IMR-90 (cell line): ENCODE measurements at regions not wholly inside any gene's neighbourhood (a gene's known extent, or its start where the extent isn't known, plus 50 kb on each side); places are given as distances from the start of the nearest gene placed in this dataset.

ENCODE experiments used
- ATAC-seq: fragments of 200-7000 bp; cut with Tn5 transposase; 2 replicates; pipeline ENCODE4 v1.9.1; 2020; ENCODE audit warnings: low read depth, mild to moderate bottlenecking, moderate library complexity
- BruUV-seq: library from RNA; stranded (reverse); fragments of 400-500 nt; replicated peaks from 2 replicates; lab custom pipeline; 2021; lab: Mats Ljungman, UMichigan
- CTCF ChIA-PET: fragments of 300-600 bp; formaldehyde crosslinking; extraction: SDS; loops from one replicate; lab custom pipeline; 2021; ENCODE audit warnings: antibody characterized with exemption; lab: Yijun Ruan, JAX
- POLR2A ChIA-PET: fragments of 300-600 bp; sonication (Branson Sonifier 250); formaldehyde crosslinking; loops from one replicate; lab custom pipeline; 2022; ENCODE audit warnings: antibody characterized with exemption; ENCODE audit not compliant: unreplicated experiment; lab: Charles Lee
- DNase-seq: peaks from one replicate; pipeline ENCODE4 v3.0.0; 2013
- H2AFZ ChIP-seq: replicated peaks from 2 replicates; pipeline ENCODE3; 2013; ENCODE audit warnings: low read length, mild to moderate bottlenecking; ENCODE audit not compliant: poor library complexity
- H2AK5ac ChIP-seq: 2 replicates; pipeline ENCODE4 v1.6.1; 2013; ENCODE audit warnings: low read depth, low read length, inconsistent platforms
- H2AK9ac ChIP-seq: replicated peaks from 2 replicates; pipeline ENCODE3; 2013; ENCODE audit warnings: mild to moderate bottlenecking, low read depth, low read length, moderate library complexity; ENCODE audit not compliant: poor library complexity
- H2BK120ac ChIP-seq: 2 replicates; pipeline ENCODE4 v1.6.1; 2013; ENCODE audit warnings: low read depth, low read length, inconsistent platforms
- H2BK15ac ChIP-seq: 3 replicates; pipeline ENCODE4 v1.6.1; 2013; ENCODE audit warnings: low read depth, low read length, inconsistent platforms
- H2BK20ac ChIP-seq: 2 replicates; pipeline ENCODE4 v1.6.1; 2013; ENCODE audit warnings: low read depth, mild to moderate bottlenecking, inconsistent platforms, low read length, moderate library complexity
- H2BK5ac ChIP-seq: 2 replicates; pipeline ENCODE4 v1.6.1; 2013; ENCODE audit warnings: mild to moderate bottlenecking, low read depth, low read length, inconsistent platforms; ENCODE audit not compliant: poor library complexity, severe bottlenecking
- H3K14ac ChIP-seq: replicated peaks from 2 replicates; pipeline ENCODE4 v1.6.1; 2013; ENCODE audit warnings: low read depth, low read length, inconsistent platforms
- H3K18ac ChIP-seq: 2 replicates; pipeline ENCODE4 v1.6.1; 2013; ENCODE audit warnings: low read depth, low read length, control low read depth
- H3K23ac ChIP-seq: 2 replicates; pipeline ENCODE4 v1.6.1; 2013; ENCODE audit warnings: low read depth, low read length, inconsistent platforms
- H3K27ac ChIP-seq: 2 replicates; pipeline ENCODE4 v1.5.1; 2013; ENCODE audit warnings: mild to moderate bottlenecking, control low read depth, low read length; ENCODE audit not compliant: insufficient read depth
- H3K27me3 ChIP-seq: 2 replicates; pipeline ENCODE4 v1.6.1; 2013; ENCODE audit warnings: low read length; ENCODE audit not compliant: control insufficient read depth, insufficient read depth
- H3K36me3 ChIP-seq: 2 replicates; pipeline ENCODE4 v1.6.1; 2013; ENCODE audit warnings: low read length, mixed read lengths; ENCODE audit not compliant: control insufficient read depth, insufficient read depth
- H3K4ac ChIP-seq: 2 replicates; pipeline ENCODE4 v1.6.1; 2013; ENCODE audit warnings: low read depth, low read length, inconsistent platforms
- H3K4me1 ChIP-seq: 2 replicates; pipeline ENCODE4 v1.6.1; 2013; ENCODE audit warnings: low read length, mixed read lengths; ENCODE audit not compliant: control insufficient read depth, insufficient read depth
- H3K4me2 ChIP-seq: 2 replicates; pipeline ENCODE4 v1.6.1; 2013; ENCODE audit warnings: low read depth, mild to moderate bottlenecking, control low read depth, low read length, moderate library complexity
- H3K4me3 ChIP-seq: 2 replicates; pipeline ENCODE4 v1.5.1; 2013; ENCODE audit warnings: low read depth, mild to moderate bottlenecking, control low read depth, low read length, moderate library complexity; ENCODE audit not compliant: insufficient read depth
- H3K56ac ChIP-seq: 2 replicates; pipeline ENCODE4 v1.6.1; 2013; ENCODE audit warnings: low read length, inconsistent platforms; ENCODE audit not compliant: insufficient read depth; ENCODE audit errors: extremely low read depth
- H3K79me1 ChIP-seq, 2 experiments: 2 replicates each; pipeline ENCODE4 v1.6.1; 2013; ENCODE audit warnings: low read length in 2 of 2, inconsistent platforms in 1 of 2, low read depth in 1 of 2
- H3K9ac ChIP-seq: 2 replicates; pipeline ENCODE4 v1.6.1; 2013; ENCODE audit warnings: low read depth, low read length, control low read depth
- H3K9me1 ChIP-seq: 2 replicates; pipeline ENCODE4 v1.6.1; 2013; ENCODE audit warnings: low read length, inconsistent platforms; ENCODE audit not compliant: insufficient read depth
- H3K9me3 ChIP-seq: 2 replicates; pipeline ENCODE4 v1.6.1; 2013; ENCODE audit warnings: low read length; ENCODE audit not compliant: control insufficient read depth, insufficient read depth
- H4K20me1 ChIP-seq: 2 replicates; pipeline ENCODE4 v1.6.1; 2013; ENCODE audit warnings: low read length, inconsistent platforms; ENCODE audit not compliant: insufficient read depth
- H4K5ac ChIP-seq: 2 replicates; pipeline ENCODE4 v1.6.1; 2013; ENCODE audit warnings: mild to moderate bottlenecking, low read depth, low read length, control low read depth
- H4K8ac ChIP-seq, 2 experiments: 2 replicates each; pipeline ENCODE4 v1.6.1; 2013; ENCODE audit warnings: low read depth in 2 of 2, low read length in 2 of 2, control low read depth in 1 of 2, inconsistent platforms in 1 of 2
- H4K91ac ChIP-seq: 2 replicates; pipeline ENCODE4 v1.6.1; 2013; ENCODE audit warnings: low read depth, low read length, inconsistent platforms; ENCODE audit not compliant: insufficient read depth
- CHD1 ChIP-seq: IDR thresholded peaks from 2 replicates; pipeline ENCODE4 v1.6.1; 2012; ENCODE audit warnings: low read depth, low read length, improper control_type of control experiment
- POLR2A ChIP-seq: IDR thresholded peaks from 2 replicates; pipeline ENCODE4 v1.6.1; 2012; ENCODE audit warnings: mild to moderate bottlenecking, low read depth, low read length
- WGBS, 2 experiments: methylation state at CpG; one replicate each; pipeline versions ENCODE4 v1.1.5 to v1.1.7; 2013; ENCODE audit warnings: missing lambda C conversion rate in 2 of 2; ENCODE audit not compliant: insufficient read length in 1 of 2; ENCODE audit errors: extremely low coverage in 2 of 2; 5-methylcytosine and 5-hydroxymethylcytosine counted together
- dilution Hi-C: fragments of 300-500 bp; cut with HindIII; formaldehyde crosslinking; loops from one replicate; pipeline ENCODE4 v1.14.3; 2018; ENCODE audit warnings: low sequenced_read_pairs; ENCODE audit not compliant: unreplicated experiment
- in situ Hi-C: fragments of 300-500 bp; cut with MboI; formaldehyde crosslinking; loops from 3 replicates; pipeline ENCODE4 v1.14.3; 2019; ENCODE audit warnings: low sequenced_read_pairs, inconsistent platforms, mixed read lengths
- intact Hi-C: fragments of 100-400 bp; cut with micrococcal nuclease; formaldehyde crosslinking; loops from 2 replicates; pipeline ENCODE4 v1.10.0; 2022
- TF ChIP-seq, protein P1 (sequence below): conservative IDR thresholded peaks from 2 replicates; pipeline ENCODE4 v1.5.1; 2012; ENCODE audit warnings: mild to moderate bottlenecking, low read depth, low read length, improper control_type of control experiment

DNA sequence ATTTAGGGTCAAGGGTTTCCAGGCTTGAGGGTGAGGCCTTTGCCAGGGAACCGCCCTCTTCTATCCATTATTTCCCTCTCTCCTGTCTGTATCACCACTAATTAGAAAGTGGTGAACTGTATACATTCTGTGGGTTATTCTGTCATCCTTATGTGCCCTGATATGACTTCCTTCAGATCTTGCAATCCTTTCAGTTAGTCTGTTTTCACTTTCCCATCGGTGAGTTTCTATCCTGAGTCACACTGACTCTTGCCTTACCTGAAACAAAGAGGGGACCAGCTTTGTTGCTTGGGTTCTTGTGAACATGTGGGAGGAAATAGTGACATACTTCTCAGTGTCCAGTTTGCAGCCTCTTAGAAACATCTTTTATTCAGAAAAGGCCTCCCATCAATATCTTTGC, 205.4 kb upstream of the GHR start:
- no peak overlapping the region for H2AK5ac ChIP-seq
- no peak overlapping the region for H2BK5ac ChIP-seq
- no peak overlapping the region for H2AFZ ChIP-seq
- DNase-seq (no peak), ATAC-seq (no peak)
- no TSS peak for BruUV-seq
- no peak overlapping the region for H3K9ac ChIP-seq
- H3K4me2 ChIP-seq = no peak overlapping the region
- intact Hi-C loops = no loop called here
- H2BK20ac ChIP-seq = no peak overlapping the region
- no peaks in the 10 kb centered on the region for H3K79me1 ChIP-seq
- H3K9me1 ChIP-seq = no peaks in the 10 kb centered on the region
- H3K14ac ChIP-seq = no peak overlapping the region
- ChIA-PET CTCF (no interaction called here), POLR2A (no interaction called here)
- H4K8ac ChIP-seq = no peak overlapping the region
- H4K20me1 ChIP-seq = no peaks in the 10 kb centered on the region
- no peak overlapping the region for H4K5ac ChIP-seq
- H3K23ac ChIP-seq = no peak overlapping the region
- H3K4me1 ChIP-seq = no peaks in the 10 kb centered on the region
- H3K9me3 ChIP-seq = 0 out of 2 replicates have a peak, but pooled peaks cover 2% of the 10 kb centered on the region
- dilution Hi-C loops = no loop called here
- no peaks in the 10 kb centered on the region for H3K36me3 ChIP-seq
- H3K4ac ChIP-seq = no peak overlapping the region
- WGBS, 2 experiments = no CpG with 5 or more reads among the region's 2 CpGs
- no peak for TF ChIP-seq CHD1
- no peak for TF ChIP-seq POLR2A
- TF ChIP-seq, protein P1, sequence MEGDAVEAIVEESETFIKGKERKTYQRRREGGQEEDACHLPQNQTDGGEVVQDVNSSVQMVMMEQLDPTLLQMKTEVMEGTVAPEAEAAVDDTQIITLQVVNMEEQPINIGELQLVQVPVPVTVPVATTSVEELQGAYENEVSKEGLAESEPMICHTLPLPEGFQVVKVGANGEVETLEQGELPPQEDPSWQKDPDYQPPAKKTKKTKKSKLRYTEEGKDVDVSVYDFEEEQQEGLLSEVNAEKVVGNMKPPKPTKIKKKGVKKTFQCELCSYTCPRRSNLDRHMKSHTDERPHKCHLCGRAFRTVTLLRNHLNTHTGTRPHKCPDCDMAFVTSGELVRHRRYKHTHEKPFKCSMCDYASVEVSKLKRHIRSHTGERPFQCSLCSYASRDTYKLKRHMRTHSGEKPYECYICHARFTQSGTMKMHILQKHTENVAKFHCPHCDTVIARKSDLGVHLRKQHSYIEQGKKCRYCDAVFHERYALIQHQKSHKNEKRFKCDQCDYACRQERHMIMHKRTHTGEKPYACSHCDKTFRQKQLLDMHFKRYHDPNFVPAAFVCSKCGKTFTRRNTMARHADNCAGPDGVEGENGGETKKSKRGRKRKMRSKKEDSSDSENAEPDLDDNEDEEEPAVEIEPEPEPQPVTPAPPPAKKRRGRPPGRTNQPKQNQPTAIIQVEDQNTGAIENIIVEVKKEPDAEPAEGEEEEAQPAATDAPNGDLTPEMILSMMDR = no peak
- in situ Hi-C loops = no loop called here
- H2BK15ac ChIP-seq = no peak overlapping the region
- H3K18ac ChIP-seq = no peak overlapping the region
- H3K27me3 ChIP-seq = no peaks in the 10 kb centered on the region
- no peak overlapping the region for H3K27ac ChIP-seq
- H3K56ac ChIP-seq = no peak overlapping the region
- no peak overlapping the region for H3K4me3 ChIP-seq
- H2AK9ac ChIP-seq = no peak overlapping the region
- H2BK120ac ChIP-seq = no peak overlapping the region
- no peak overlapping the region for H4K91ac ChIP-seq
